C4-2B (cell line): ENCODE measurements at regions not wholly inside any gene's neighbourhood (a gene's known extent, or its start where the extent isn't known, plus 50 kb on each side); places are given as distances from the start of the nearest gene placed in this dataset.

ENCODE experiments used
- ZFX ChIP-seq: fragments of 450-650 bp; IDR thresholded peaks from 2 replicates; pipeline ENCODE4 v1.6.1; 2017
- TF ChIP-seq, protein P1 (sequence below): fragments of 450-650 bp; conservative IDR thresholded peaks from 2 replicates; pipeline ENCODE4 v1.5.1; 2017; ENCODE audit warnings: mild to moderate bottlenecking

DNA sequence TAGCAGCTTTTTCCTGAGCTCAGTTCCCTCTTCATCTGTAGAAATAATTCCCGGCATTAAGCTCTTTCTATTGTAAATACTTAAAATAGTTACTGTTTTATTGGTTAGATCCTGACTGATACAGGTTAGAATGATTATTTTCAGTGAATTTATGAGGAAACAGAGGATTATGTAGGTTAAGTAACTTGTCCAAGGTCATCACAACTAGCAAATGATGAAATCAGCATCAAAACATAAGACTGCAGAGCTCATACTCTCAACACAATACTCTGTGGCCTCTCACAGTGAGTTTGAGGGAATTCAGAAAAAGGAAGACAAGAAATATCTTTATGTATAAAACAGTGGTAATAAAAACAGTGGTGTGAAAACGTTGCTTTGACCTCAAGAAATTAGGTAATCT, 113.2 kb upstream of the DLX2 start:
- TF ChIP-seq, protein P1, sequence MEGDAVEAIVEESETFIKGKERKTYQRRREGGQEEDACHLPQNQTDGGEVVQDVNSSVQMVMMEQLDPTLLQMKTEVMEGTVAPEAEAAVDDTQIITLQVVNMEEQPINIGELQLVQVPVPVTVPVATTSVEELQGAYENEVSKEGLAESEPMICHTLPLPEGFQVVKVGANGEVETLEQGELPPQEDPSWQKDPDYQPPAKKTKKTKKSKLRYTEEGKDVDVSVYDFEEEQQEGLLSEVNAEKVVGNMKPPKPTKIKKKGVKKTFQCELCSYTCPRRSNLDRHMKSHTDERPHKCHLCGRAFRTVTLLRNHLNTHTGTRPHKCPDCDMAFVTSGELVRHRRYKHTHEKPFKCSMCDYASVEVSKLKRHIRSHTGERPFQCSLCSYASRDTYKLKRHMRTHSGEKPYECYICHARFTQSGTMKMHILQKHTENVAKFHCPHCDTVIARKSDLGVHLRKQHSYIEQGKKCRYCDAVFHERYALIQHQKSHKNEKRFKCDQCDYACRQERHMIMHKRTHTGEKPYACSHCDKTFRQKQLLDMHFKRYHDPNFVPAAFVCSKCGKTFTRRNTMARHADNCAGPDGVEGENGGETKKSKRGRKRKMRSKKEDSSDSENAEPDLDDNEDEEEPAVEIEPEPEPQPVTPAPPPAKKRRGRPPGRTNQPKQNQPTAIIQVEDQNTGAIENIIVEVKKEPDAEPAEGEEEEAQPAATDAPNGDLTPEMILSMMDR = no peak
- no peak for TF ChIP-seq ZFX
